ENCODE measurements at regions not wholly inside any gene's neighbourhood (a gene's known extent, or its start where the extent isn't known, plus 50 kb on each side); places are given as distances from the start of the nearest gene placed in this dataset.

DNA sequence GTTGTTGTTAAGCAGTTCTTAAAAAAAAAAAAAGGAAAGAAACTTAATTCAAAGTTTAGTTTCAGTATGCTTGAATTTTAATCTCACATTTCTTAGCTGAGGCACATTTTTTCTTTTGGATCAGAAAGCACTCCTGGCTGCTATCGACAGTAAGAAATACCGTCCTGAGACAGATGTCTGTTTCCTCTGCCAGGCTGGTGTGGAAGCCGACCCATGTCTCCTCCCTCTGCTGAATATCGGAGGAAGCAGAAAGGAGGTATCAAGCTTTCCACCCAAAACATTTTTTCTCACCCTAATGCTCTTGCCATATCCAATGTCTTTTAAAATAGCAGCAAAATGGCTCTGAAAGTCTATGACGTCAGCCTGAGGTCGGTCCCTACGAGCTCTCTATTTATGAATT, 208.1 kb downstream of the TLE4 start:
- Histone ChIP-seq H3K23ac (ENCODE audit: insufficient read length, low read depth, low read length) (no peak overlapping the region), H4K20me1 (ENCODE audit: control insufficient read depth, insufficient read depth, insufficient read length) (no peaks in the 10 kb centered on the region), H3K27ac (ENCODE audit: insufficient read length, low read depth, low read length) (no peak overlapping the region), H4K91ac (ENCODE audit: insufficient read length, low read depth, low read length) (no peak overlapping the region), H3K9me3 (ENCODE audit: control insufficient read depth, low read depth, low read length) (no peaks in the 10 kb centered on the region), H2BK5ac (ENCODE audit: insufficient read length, low read length) (no peak overlapping the region), H3K18ac (ENCODE audit: insufficient read length, low read depth, low read length) (no peak overlapping the region), H2BK12ac (ENCODE audit: insufficient read length, low read depth, low read length) (no peak overlapping the region), H3K4me2 (ENCODE audit: insufficient read depth, insufficient read length, low read length) (no peak overlapping the region), H3K79me1 (ENCODE audit: insufficient read depth, low read depth, low read length, poor library complexity, severe bottlenecking) (no peaks in the 10 kb centered on the region), H2BK120ac (ENCODE audit: low read depth, low read length, poor library complexity, severe bottlenecking) (no peak overlapping the region), H3T11ph (ENCODE audit: low read length) (no peak overlapping the region), H3K14ac (ENCODE audit: insufficient read depth, low read length) (no peak overlapping the region), H3K27me3 (ENCODE audit: insufficient read depth, low read length) (no peaks in the 10 kb centered on the region), H4K5ac (ENCODE audit: insufficient read length, low read depth, low read length) (no peak overlapping the region), H3K23me2 (ENCODE audit: insufficient read length, low read depth, low read length, poor library complexity, severe bottlenecking) (no peaks in the 10 kb centered on the region), H3K79me2 (ENCODE audit: insufficient read depth, low read length) (no peaks in the 10 kb centered on the region), H2AFZ (ENCODE audit: low read length) (no peak overlapping the region), H3K9ac (ENCODE audit: extremely low read depth, insufficient read length, low read length) (no peak overlapping the region), H2BK15ac (ENCODE audit: low read depth, low read length) (no peak overlapping the region), H3K4me1 (ENCODE audit: insufficient read depth, low read length) (no peaks in the 10 kb centered on the region), H2AK5ac (ENCODE audit: insufficient read length, low read length) (no peak overlapping the region), H4K8ac (replicated peaks; ENCODE audit: insufficient read length, low read depth, low read length) (no peak overlapping the region), H3K56ac (ENCODE audit: insufficient read length, low read depth, low read length) (no peak overlapping the region), H3K4ac (ENCODE audit: low read depth, low read length) (no peak overlapping the region), H2BK20ac (ENCODE audit: low read depth, low read length, poor library complexity, severe bottlenecking) (no peak overlapping the region)
- Mint-ChIP-seq H3K4me3 (no peak overlapping the region), H3K9me3 (no peaks in the 10 kb centered on the region), H3K36me3 (ENCODE audit: insufficient read depth in 1 of 3, low read depth in 3 of 3) (no peaks in the 10 kb centered on the region; a peak in 2 of 7 replicates), H3K27ac (no peak overlapping the region), H3K4me1 (peaks cover 8% of the 10 kb centered on the region in 2 experiments), H3K27me3 (ENCODE audit: low read depth) (no peaks in the 10 kb centered on the region)
- TF ChIP-seq, protein P1, sequence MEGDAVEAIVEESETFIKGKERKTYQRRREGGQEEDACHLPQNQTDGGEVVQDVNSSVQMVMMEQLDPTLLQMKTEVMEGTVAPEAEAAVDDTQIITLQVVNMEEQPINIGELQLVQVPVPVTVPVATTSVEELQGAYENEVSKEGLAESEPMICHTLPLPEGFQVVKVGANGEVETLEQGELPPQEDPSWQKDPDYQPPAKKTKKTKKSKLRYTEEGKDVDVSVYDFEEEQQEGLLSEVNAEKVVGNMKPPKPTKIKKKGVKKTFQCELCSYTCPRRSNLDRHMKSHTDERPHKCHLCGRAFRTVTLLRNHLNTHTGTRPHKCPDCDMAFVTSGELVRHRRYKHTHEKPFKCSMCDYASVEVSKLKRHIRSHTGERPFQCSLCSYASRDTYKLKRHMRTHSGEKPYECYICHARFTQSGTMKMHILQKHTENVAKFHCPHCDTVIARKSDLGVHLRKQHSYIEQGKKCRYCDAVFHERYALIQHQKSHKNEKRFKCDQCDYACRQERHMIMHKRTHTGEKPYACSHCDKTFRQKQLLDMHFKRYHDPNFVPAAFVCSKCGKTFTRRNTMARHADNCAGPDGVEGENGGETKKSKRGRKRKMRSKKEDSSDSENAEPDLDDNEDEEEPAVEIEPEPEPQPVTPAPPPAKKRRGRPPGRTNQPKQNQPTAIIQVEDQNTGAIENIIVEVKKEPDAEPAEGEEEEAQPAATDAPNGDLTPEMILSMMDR (conservative IDR thresholded peaks at IDR 0.05): no peak
- no CpG with 5 or more reads among the region's 7 CpGs for WGBS (ENCODE audit: extremely low coverage, insufficient read length, low lambda C conversion rate)
- DNase-seq: no peak

All from H9 (cell line).